ENCODE measurements at regions not wholly inside any gene's neighbourhood (a gene's known extent, or its start where the extent isn't known, plus 50 kb on each side); places are given as distances from the start of the nearest gene placed in this dataset.
A peak's percentile ranks its signal among the peaks of the same experiment; 100 is the strongest.

GRCh38 chr3:23117856-23118255 is 85.3 kb upstream of the UBE2E2 start:
- TF ChIP-seq, protein P1, sequence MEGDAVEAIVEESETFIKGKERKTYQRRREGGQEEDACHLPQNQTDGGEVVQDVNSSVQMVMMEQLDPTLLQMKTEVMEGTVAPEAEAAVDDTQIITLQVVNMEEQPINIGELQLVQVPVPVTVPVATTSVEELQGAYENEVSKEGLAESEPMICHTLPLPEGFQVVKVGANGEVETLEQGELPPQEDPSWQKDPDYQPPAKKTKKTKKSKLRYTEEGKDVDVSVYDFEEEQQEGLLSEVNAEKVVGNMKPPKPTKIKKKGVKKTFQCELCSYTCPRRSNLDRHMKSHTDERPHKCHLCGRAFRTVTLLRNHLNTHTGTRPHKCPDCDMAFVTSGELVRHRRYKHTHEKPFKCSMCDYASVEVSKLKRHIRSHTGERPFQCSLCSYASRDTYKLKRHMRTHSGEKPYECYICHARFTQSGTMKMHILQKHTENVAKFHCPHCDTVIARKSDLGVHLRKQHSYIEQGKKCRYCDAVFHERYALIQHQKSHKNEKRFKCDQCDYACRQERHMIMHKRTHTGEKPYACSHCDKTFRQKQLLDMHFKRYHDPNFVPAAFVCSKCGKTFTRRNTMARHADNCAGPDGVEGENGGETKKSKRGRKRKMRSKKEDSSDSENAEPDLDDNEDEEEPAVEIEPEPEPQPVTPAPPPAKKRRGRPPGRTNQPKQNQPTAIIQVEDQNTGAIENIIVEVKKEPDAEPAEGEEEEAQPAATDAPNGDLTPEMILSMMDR (IDR thresholded peaks at IDR 0.05), result no peak
- TF ChIP-seq POLR2A (IDR thresholded peaks at IDR 0.05) (no peak), POLR2AphosphoS5 (IDR thresholded peaks at IDR 0.05) (no peak)

GRCh38 chr3:23127196-23127595 is 75.9 kb upstream of the UBE2E2 start:
- Histone ChIP-seq H3K27ac (no peak overlapping the region), H3K4me3 (no peak overlapping the region), H3K4me1 (no peaks in the 10 kb centered on the region), H3K9me3 (no peaks in the 10 kb centered on the region), H3K36me3 (no peaks in the 10 kb centered on the region), H3K27me3 (no peaks in the 10 kb centered on the region)
- TF ChIP-seq POLR2AphosphoS5 (IDR thresholded peaks at IDR 0.05) (no peak), POLR2A (IDR thresholded peaks at IDR 0.05) (no peak)
- TF ChIP-seq, protein P1 (IDR thresholded peaks at IDR 0.05), result no peak
- no peak for DNase-seq (ENCODE audit: low spot score in 2 of 2)
- intact Hi-C loops (cut with DNase I; ENCODE audit: low total_unique reads), result no loop called here

More at GRCh38 chr3:23117856-23118255, 85.3 kb upstream of the UBE2E2 start:
- Histone ChIP-seq H3K36me3 (no peaks in the 10 kb centered on the region), H3K27ac (no peak overlapping the region), H3K27me3 (no peaks in the 10 kb centered on the region), H3K4me1 (no peaks in the 10 kb centered on the region), H3K4me3 (no peak overlapping the region), H3K9me3 (no peaks in the 10 kb centered on the region)
- no peak for DNase-seq (ENCODE audit: low spot score in 2 of 2)
- intact Hi-C loops (cut with DNase I; ENCODE audit: low total_unique reads), result no loop called here

DNA sequence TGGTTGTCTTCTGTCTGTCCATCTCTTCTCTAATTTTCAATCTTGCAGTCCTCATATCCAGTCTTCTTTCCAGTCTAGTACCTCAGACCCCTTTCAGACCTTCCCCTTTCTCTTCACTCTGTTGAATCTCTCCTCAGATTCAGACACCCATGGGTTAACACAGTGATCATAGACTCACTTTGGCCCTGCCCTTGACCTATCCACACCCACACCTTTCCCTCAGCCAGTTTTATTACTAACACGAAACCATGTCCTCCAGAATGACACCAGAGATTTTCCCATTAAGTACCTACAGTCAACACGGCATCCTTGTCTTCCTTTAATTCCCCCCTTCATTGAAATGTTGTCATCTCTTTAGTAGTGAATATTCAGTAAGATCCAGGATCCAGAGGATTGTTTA is 74.5 kb upstream of the UBE2E2 start:
- Histone ChIP-seq H3K27me3 (no peaks in the 10 kb centered on the region), H3K36me3 (no peaks in the 10 kb centered on the region), H3K4me1 (no peaks in the 10 kb centered on the region), H3K9me3 (no peaks in the 10 kb centered on the region), H3K27ac (peak overlapping the region; percentile 57 to 73), H3K4me3 (peak overlapping the region; percentile 7 to 50 (median 19))
- TF ChIP-seq, protein P1 (IDR thresholded peaks at IDR 0.05), result no peak
- TF ChIP-seq POLR2AphosphoS5 (IDR thresholded peaks at IDR 0.05) (no peak), POLR2A (IDR thresholded peaks at IDR 0.05) (no peak)
- no peak for DNase-seq (ENCODE audit: low spot score in 2 of 2)
- intact Hi-C loops (cut with DNase I; ENCODE audit: low total_unique reads), result no loop called here

DNA sequence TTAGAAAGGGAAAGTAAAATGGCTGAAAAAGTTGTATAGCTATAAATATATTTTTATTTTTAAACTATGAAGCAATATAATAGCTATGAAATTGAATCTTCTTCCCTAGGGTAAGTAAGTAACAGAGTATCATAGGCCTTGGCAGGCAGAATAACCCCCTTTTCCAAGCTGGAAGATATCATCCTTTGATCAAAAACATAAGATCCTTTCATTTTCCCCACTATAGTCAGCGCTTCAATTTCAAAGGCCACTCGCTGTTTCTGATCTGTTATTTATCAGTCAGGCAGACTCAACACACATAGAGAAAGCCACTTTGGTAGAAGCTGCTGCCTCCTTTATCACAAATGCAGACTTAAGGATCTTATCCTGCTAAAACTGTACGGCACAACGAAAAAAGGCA is 74.0 kb upstream of the UBE2E2 start:
- no peaks in the 10 kb centered on the region for H3K4me1 ChIP-seq
- intact Hi-C loops (cut with DNase I; ENCODE audit: low total_unique reads), result no loop called here
- H3K4me3 ChIP-seq, result peak overlapping the region; percentile 7 to 50 (median 19)
- H3K9me3 ChIP-seq, result no peaks in the 10 kb centered on the region
- TF ChIP-seq POLR2A (IDR thresholded peaks at IDR 0.05), result no peak
- TF ChIP-seq, protein P1 (IDR thresholded peaks at IDR 0.05), result no peak
- no peak for TF ChIP-seq POLR2AphosphoS5 (IDR thresholded peaks at IDR 0.05)
- DNase-seq (ENCODE audit: low spot score in 2 of 2), result no peak
- H3K36me3 ChIP-seq, result no peaks in the 10 kb centered on the region
- no peaks in the 10 kb centered on the region for H3K27me3 ChIP-seq
- peak overlapping the region; percentile 57 to 73 for H3K27ac ChIP-seq

DNA sequence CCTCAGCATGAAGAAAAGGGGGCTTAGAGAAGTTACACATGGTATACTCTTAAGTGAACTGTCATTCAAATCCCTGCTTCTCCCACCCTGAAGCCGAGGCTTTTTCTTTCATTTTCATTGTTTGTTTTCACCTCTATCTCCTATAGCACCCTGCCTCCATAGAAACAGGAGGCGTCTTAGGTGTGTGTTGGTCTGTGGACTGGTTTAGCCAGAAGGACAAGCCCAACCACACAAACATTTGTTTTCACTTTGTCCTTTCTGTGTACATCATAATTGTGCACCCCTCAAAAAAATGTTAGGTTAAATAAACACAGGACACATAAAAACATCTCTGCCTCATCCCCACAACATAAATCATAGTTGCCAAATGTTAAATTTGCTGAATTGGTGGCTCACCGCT is 73.3 kb upstream of the UBE2E2 start:
- peak in 1 of 2 donors; percentile 26 for DNase-seq (ENCODE audit: low spot score in 2 of 2)
- no peaks in the 10 kb centered on the region for H3K4me1 ChIP-seq
- intact Hi-C loops (cut with DNase I; ENCODE audit: low total_unique reads), result no loop called here
- H3K36me3 ChIP-seq, result no peaks in the 10 kb centered on the region
- H3K27me3 ChIP-seq, result no peaks in the 10 kb centered on the region
- peak overlapping the region; percentile 7 to 50 (median 19) for H3K4me3 ChIP-seq
- TF ChIP-seq POLR2AphosphoS5 (IDR thresholded peaks at IDR 0.05) (peak in 1 of 3 donors; percentile 30), POLR2A (IDR thresholded peaks at IDR 0.05) (no peak)
- TF ChIP-seq, protein P1 (IDR thresholded peaks at IDR 0.05), result no peak
- H3K27ac ChIP-seq, result peak overlapping the region; percentile 57 to 73
- H3K9me3 ChIP-seq, result no peaks in the 10 kb centered on the region
